A549 (cell line): ENCODE measurements at regions not wholly inside any gene's neighbourhood (a gene's known extent, or its start where the extent isn't known, plus 50 kb on each side); places are given as distances from the start of the nearest gene placed in this dataset.

Experiments used
- ATAC-seq, 2 experiments: fragments of 200-7000 bp in 1 of 2; fragments of >200 bp in 1 of 2; cut with Nextera tagmentation in 1 of 2; cut with Tn5 transposase in 1 of 2; 3 replicates each; pipeline versions ENCODE4 v1.8.0 to v1.9.1; 2018 to 2020; ENCODE audit warnings: mild to moderate bottlenecking in 1 of 2, moderate library complexity in 1 of 2
- CTCF ChIA-PET: fragments of 300-600 bp; sonication (Branson Sonifier 250); formaldehyde crosslinking; extraction: SDS; loops from one replicate; lab custom pipeline; 2021; ENCODE audit warnings: antibody characterized with exemption, inconsistent platforms; lab: Yijun Ruan, JAX
- POLR2A ChIA-PET: fragments of 350-600 bp; formaldehyde crosslinking; extraction: SDS; loops from one replicate; lab custom pipeline; 2021; ENCODE audit warnings: antibody characterized with exemption, inconsistent platforms; lab: Yijun Ruan, JAX
- DNase-seq, 2 experiments: peaks; one replicate each; pipeline versions ENCODE4 v3.0.0 to v3.0.0-alpha.2; 2011 to 2016; ENCODE audit warnings: low read depth in 1 of 2, low spot score in 1 of 2
- FAIRE-seq: peaks from 2 replicates; lab custom pipeline; 2011; peaks lifted over from hg19 to GRCh38; lab: Jason Lieb, UNC
- H3K27ac ChIP-seq, 2 experiments: fragments of >200 bp; sonication (Bioruptor Twin); formaldehyde crosslinking; 3 replicates each; pipeline ENCODE4 v1.5.1; 2016 to 2017
- H3K4me1 ChIP-seq: fragments of >200 bp; sonication (Bioruptor Twin); formaldehyde crosslinking; 3 replicates; pipeline ENCODE4 v1.6.1; 2016
- H3K4me2 ChIP-seq: fragments of >200 bp; sonication (Bioruptor Twin); formaldehyde crosslinking; 3 replicates; pipeline ENCODE4 v1.6.1; 2016
- H3K4me3 ChIP-seq: fragments of >200 bp; sonication (Bioruptor Twin); formaldehyde crosslinking; 3 replicates; pipeline ENCODE4 v1.5.1; 2016
- H3K9me3 ChIP-seq: fragments of >200 bp; sonication (Bioruptor Twin); formaldehyde crosslinking; 3 replicates; pipeline ENCODE4 v1.6.1; 2016
- CBX2 ChIP-seq: fragments of 200-600 bp; sonication (generic); IDR thresholded peaks from 2 replicates; pipeline ENCODE4 v1.6.1; 2016; ENCODE audit warnings: low read depth, mild to moderate bottlenecking, borderline replicate concordance
- CBX8 ChIP-seq: fragments of 200-600 bp; sonication (generic); IDR thresholded peaks from 2 replicates; pipeline ENCODE4 v1.6.1; 2016
- CEBPB ChIP-seq, 2 experiments: fragments of >200 bp in 1 of 2; sonication (Bioruptor Twin) in 1 of 2; formaldehyde crosslinking in 1 of 2; IDR thresholded peaks; 2 replicates each; pipeline ENCODE4 v1.6.1; 2012 to 2016
- CHD4 ChIP-seq: fragments of 200-600 bp; sonication (generic); IDR thresholded peaks from 2 replicates; pipeline ENCODE4 v1.6.1; 2016; ENCODE audit warnings: antibody characterized with exemption, mild to moderate bottlenecking, borderline replicate concordance
- CTCF ChIP-seq: fragments of >200 bp; sonication (Bioruptor Twin); formaldehyde crosslinking; IDR thresholded peaks from 3 replicates; pipeline ENCODE4 v1.5.1; 2016
- E2F6 ChIP-seq: IDR thresholded peaks from 2 replicates; pipeline ENCODE4 v1.6.1; 2012; ENCODE audit warnings: low read depth, borderline replicate concordance
- EHF ChIP-seq: fragments of 250-450 bp; sonication (Bioruptor Pico); IDR thresholded peaks from 2 replicates; pipeline ENCODE4 v1.5.0; 2020; ENCODE audit warnings: mild to moderate bottlenecking
- EP300 ChIP-seq, 2 experiments: fragments of >200 bp; sonication (Bioruptor Twin); formaldehyde crosslinking; IDR thresholded peaks; 2 replicates in 1 of 2; 3 replicates in 1 of 2; pipeline ENCODE4 v1.6.1; 2016 to 2017
- FOSB ChIP-seq: fragments of 250-450 bp; sonication (Bioruptor Pico); IDR thresholded peaks from 2 replicates; pipeline ENCODE4 v1.5.0; 2020; ENCODE audit warnings: mild to moderate bottlenecking, moderate library complexity
- GATA3 ChIP-seq: IDR thresholded peaks from 2 replicates; pipeline ENCODE4 v1.6.1; 2012; ENCODE audit warnings: borderline replicate concordance
- HEYL ChIP-seq: fragments of 250-450 bp; sonication (Bioruptor Pico); IDR thresholded peaks from 2 replicates; pipeline ENCODE4 v1.8.0; 2021; ENCODE audit warnings: mild to moderate bottlenecking, moderate library complexity
- HOXB13 ChIP-seq: fragments of 250-450 bp; sonication (Bioruptor Pico); IDR thresholded peaks from 2 replicates; pipeline ENCODE4 v1.5.0; 2020; ENCODE audit warnings: low read depth, mild to moderate bottlenecking, moderate library complexity
- HOXB5 ChIP-seq: fragments of 250-450 bp; sonication (Bioruptor Pico); IDR thresholded peaks from 2 replicates; pipeline ENCODE4 v1.5.0; 2020; ENCODE audit warnings: mild to moderate bottlenecking, moderate library complexity
- JUN ChIP-seq, 2 experiments: fragments of >200 bp; sonication (Bioruptor Twin); formaldehyde crosslinking; IDR thresholded peaks; 2 replicates in 1 of 2; 3 replicates in 1 of 2; pipeline ENCODE4 v1.6.1; 2016 to 2017
- MAFK ChIP-seq: fragments of 450-650 bp; IDR thresholded peaks from 2 replicates; pipeline ENCODE4 v1.6.1; 2014; ENCODE audit not compliant: partially characterized antibody
- MAX ChIP-seq: IDR thresholded peaks from 2 replicates; pipeline ENCODE4 v1.6.1; 2012
- NFE2L2 ChIP-seq: fragments of 150-350 bp; conservative IDR thresholded peaks from 2 replicates; pipeline ENCODE4 v1.6.1; 2014; ENCODE audit warnings: low read length
- NPAS2 ChIP-seq: fragments of 250-450 bp; sonication (Bioruptor Pico); IDR thresholded peaks from 2 replicates; pipeline ENCODE4 v1.8.0; 2022; ENCODE audit warnings: mild to moderate bottlenecking, moderate library complexity, borderline replicate concordance
- NR3C1 ChIP-seq: fragments of >200 bp; sonication (Bioruptor Twin); formaldehyde crosslinking; IDR thresholded peaks from 3 replicates; pipeline ENCODE4 v1.6.1; 2017
- POLR2A ChIP-seq: IDR thresholded peaks from 2 replicates; pipeline ENCODE4 v1.6.1; 2012; ENCODE audit warnings: mild to moderate bottlenecking, low read length
- POLR2AphosphoS2 ChIP-seq: conservative IDR thresholded peaks from 2 replicates; pipeline ENCODE4 v1.6.1; 2012; ENCODE audit warnings: low read length, improper control_type of control experiment, inconsistent platforms
- RCOR1 ChIP-seq: fragments of 150-350 bp; IDR thresholded peaks from 2 replicates; pipeline ENCODE4 v1.6.1; 2014; ENCODE audit warnings: antibody characterized with exemption, low read length, low read depth
- REST ChIP-seq: fragments of 200-600 bp; sonication (generic); IDR thresholded peaks from 2 replicates; pipeline ENCODE4 v1.6.1; 2016; ENCODE audit warnings: antibody characterized with exemption, mild to moderate bottlenecking, moderate library complexity
- RFX5 ChIP-seq: fragments of 450-650 bp; IDR thresholded peaks from 2 replicates; pipeline ENCODE4 v1.7.1; 2014; ENCODE audit warnings: antibody characterized with exemption, mild to moderate bottlenecking, moderate library complexity
- SMC3 ChIP-seq: fragments of >200 bp; sonication (Bioruptor Twin); formaldehyde crosslinking; IDR thresholded peaks from 3 replicates; pipeline ENCODE4 v1.6.1; 2018; ENCODE audit warnings: inconsistent platforms
- TP53 ChIP-seq: fragments of 250-450 bp; sonication (Bioruptor Pico); IDR thresholded peaks from 2 replicates; pipeline ENCODE4 v1.5.0; 2021; ENCODE audit warnings: mild to moderate bottlenecking, moderate library complexity
- ZFP36 ChIP-seq: fragments of 450-650 bp; IDR thresholded peaks from 2 replicates; pipeline ENCODE4 v1.6.1; 2014; ENCODE audit warnings: borderline replicate concordance; ENCODE audit not compliant: partially characterized antibody
- ZNF302 ChIP-seq: fragments of 250-450 bp; sonication (Bioruptor Pico); IDR thresholded peaks from 2 replicates; pipeline ENCODE4 v1.9.0; 2021; ENCODE audit warnings: inconsistent platforms, mild to moderate bottlenecking, moderate library complexity
- ZSCAN20 ChIP-seq: fragments of 250-450 bp; sonication (Bioruptor Pico); IDR thresholded peaks from 2 replicates; pipeline ENCODE4 v1.8.0; 2022; ENCODE audit warnings: mild to moderate bottlenecking, moderate library complexity
- WGBS: methylation state at CpG from one replicate; pipeline ENCODE4 v1.1.6; 2017; ENCODE audit errors: missing lambda C conversion rate; 5-methylcytosine and 5-hydroxymethylcytosine counted together

GRCh38 chr20:52399352-52399751 lies 207.8 kb upstream of the ZFP64 start:
- no peak for DNase-seq
- no peak for TF ChIP-seq ZFP36
- TF ChIP-seq NFE2L2, result no peak
- no peak for TF ChIP-seq E2F6
- no peak for TF ChIP-seq RCOR1
- no peak for TF ChIP-seq HEYL (CRISPR knock-in tag)
- TF ChIP-seq NPAS2 (CRISPR knock-in tag), result no peak
- TF ChIP-seq SMC3, result no peak
- no peak for TF ChIP-seq REST
- TF ChIP-seq CTCF, result no peak
- TF ChIP-seq HOXB5 (CRISPR knock-in tag), result no peak
- no peak for TF ChIP-seq JUN (IDR thresholded peaks at IDR 0.05)
- no peak for TF ChIP-seq MAX
- TF ChIP-seq POLR2AphosphoS2, result no peak
- no peak for TF ChIP-seq FOSB
- TF ChIP-seq, all 56 proteins: peak for 0
- POLR2A ChIA-PET, result no interaction called here
- 0% methylated on average over 2 of the region's 2 CpGs for WGBS
- CTCF ChIA-PET, result no interaction called here
- H3K4me1 ChIP-seq, result no peaks in the 10 kb centered on the region
- H3K4me3 ChIP-seq, result no peak overlapping the region
- H3K27ac ChIP-seq, result no peak overlapping the region
- H3K4me2 ChIP-seq, result no peak overlapping the region
- no peaks in the 10 kb centered on the region for H3K9me3 ChIP-seq
- FAIRE-seq (no peak), ATAC-seq (no peak)

- FAIRE-seq (no peak), DNase-seq (no peak), ATAC-seq (no peak)
- no peak overlapping the region for H3K4me3 ChIP-seq
- ChIA-PET CTCF (no interaction called here), POLR2A (no interaction called here)
- no peaks in the 10 kb centered on the region for H3K4me1 ChIP-seq
- H3K9me3 ChIP-seq, result no peaks in the 10 kb centered on the region
- H3K4me2 ChIP-seq, result no peak overlapping the region
- 3% methylated on average over 1 of the region's 1 CpG for WGBS
- TF ChIP-seq TP53 (CRISPR knock-in tag), result no peak
- H3K27ac ChIP-seq, result no peak overlapping the region
Measured at GRCh38 chr20:52389606-52390005, 198.0 kb upstream of the ZFP64 start.

GRCh38 chr20:52383995-52384621 lies 192.5 kb upstream of the ZFP64 start:
- Histone ChIP-seq H3K4me2 (no peak overlapping the region), H3K4me3 (no peak overlapping the region), H3K4me1 (no peaks in the 10 kb centered on the region), H3K27ac (no peak overlapping the region)
- POLR2A ChIA-PET, result no interaction called here
- no peak for DNase-seq
- TF ChIP-seq EP300 (IDR thresholded peaks at IDR 0.05) (no peak), RFX5 (no peak), HOXB13 (CRISPR knock-in tag) (no peak), GATA3 (no peak), ZNF302 (no peak), CBX2 (no peak), SMC3 (no peak), CEBPB (IDR thresholded peaks at IDR 0.05) (no peak), ZSCAN20 (no peak), EHF (CRISPR knock-in tag) (no peak), POLR2A (no peak), CBX8 (no peak), CHD4 (no peak), HOXB5 (CRISPR knock-in tag) (no peak), MAFK (no peak), NR3C1 (no peak), RCOR1 (no peak), HEYL (CRISPR knock-in tag) (no peak)
- TF ChIP-seq, all 56 proteins: peak for 0
- no peak for FAIRE-seq
- ATAC-seq, result no peak
- WGBS, result 17% methylated on average over 10 of the region's 10 CpGs
- CTCF ChIA-PET, result interaction anchor here (0.6 to 1.6 kb wide), 2 partner anchors 12 to 72 kb away, joined by 3 to 4 read pairs; no protein-coding TSS in a partner anchor
- H3K9me3 ChIP-seq, result no peaks in the 10 kb centered on the region
